Myocyte (in vitro differentiated cells): ENCODE measurements at regions not wholly inside any gene's neighbourhood (a gene's known extent, or its start where the extent isn't known, plus 50 kb on each side); places are given as distances from the start of the nearest gene placed in this dataset.
A peak's percentile ranks its signal among the peaks of the same experiment; 100 is the strongest.
"Not testable (repeated sequence)": the region's sequence is repeated elsewhere in the genome, so short reads cannot be mapped to it uniquely, and the experiment has no call there.

ENCODE experiments used
- DNase-seq: peaks from one replicate; pipeline ENCODE4 v3.0.0-alpha.2; 2012; ENCODE audit warnings: low read depth

- DNase-seq, result no peak
Measured at GRCh38 chr4:72689923-72690322, 120.9 kb upstream of the ADAMTS3 start.

DNA sequence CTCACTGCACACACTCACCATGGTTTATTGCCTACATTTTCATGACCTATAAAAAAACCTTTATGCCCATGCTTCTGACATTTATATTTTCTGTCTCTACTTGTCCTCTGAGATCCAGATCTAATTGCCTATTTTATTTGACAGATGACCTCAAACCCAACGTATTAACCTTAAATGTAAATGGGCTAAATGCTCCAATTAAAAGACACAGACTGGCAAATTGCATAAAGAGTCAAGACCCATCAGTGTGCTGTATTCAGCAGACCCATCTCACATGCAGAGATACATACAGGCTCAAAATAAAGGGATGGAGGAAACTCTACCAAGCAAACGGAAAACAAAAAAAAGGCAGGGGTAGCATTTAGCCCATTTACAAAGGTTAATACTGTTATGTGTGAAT, 117.4 kb upstream of the ADAMTS3 start:
- not testable (repeated sequence) for DNase-seq

DNA sequence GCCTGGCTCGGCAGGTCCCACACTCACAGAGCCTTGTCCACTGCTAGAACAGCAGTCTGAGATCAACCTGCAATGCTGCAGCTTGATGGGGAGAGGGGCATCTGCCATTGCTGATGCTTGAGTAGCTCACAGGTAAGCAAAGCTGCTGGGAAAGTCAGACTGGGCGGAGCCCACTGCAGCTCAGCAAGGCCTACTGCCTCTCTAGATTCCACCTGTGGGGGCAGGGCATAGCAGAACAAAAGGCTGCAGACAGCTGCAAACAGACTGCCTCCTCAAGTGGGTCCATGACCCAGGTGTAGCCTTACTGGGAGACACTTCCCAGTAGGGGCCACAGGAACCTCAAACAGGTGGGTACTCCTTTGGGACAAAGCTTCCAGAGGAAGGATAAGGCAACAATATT, 110.6 kb upstream of the ADAMTS3 start:
- DNase-seq, result no peak

DNA sequence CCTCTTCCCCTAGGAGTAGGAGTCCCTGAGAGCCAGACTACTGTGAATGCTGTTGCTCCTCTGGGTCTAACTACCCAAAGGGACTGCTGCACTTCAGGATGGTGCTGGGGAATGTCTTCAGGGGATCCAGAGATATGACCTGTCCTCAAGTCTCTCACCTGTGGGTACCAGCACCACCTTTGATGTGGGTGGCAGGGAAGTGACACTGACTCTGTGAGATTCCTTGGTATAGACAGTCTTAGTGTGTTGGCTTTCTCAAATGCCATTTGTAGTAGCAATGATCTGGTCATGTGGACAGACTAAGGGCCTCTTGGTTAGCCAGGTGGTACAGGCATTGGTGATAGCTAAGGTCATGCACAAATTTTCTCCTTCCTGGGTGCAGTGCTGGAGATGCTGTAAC, 108.9 kb upstream of the ADAMTS3 start:
- no peak for DNase-seq

DNA sequence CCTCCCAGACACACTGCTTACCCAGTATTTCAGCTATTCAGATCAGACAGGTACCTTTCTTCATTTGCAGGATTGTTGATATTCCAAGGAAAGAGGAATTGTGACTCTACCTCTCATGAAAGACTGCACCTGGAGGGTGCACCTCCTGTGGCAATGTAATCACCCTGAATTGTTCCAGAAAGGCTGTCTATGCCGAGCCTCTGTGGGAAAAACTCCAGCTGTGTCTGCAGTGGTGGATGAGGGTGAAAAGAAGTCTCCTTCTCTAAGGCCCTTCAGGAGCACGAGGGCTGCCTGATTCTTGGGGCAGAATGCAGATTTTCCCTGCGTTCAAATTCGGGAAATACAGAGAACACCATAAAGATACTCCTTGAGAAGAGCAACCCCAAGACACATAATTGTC, 108.2 kb upstream of the ADAMTS3 start:
- no peak for DNase-seq

DNA sequence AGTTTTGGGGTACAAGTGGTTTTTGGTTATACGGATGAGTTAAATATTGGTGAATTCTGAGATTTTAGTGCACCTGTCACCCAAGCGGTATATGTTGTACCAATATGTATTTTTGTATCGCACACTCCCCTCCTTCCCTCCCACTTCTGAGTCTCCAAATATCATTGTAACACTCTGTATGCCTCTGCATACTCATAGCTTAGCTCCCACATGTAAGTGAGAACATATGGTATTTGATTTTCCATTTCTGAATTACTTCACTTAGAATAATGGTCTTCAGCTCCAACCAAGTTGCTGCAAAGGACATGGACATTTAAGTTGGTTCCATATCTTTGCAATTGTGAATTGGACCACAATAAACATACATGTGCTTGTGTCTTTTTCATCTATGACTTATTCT, 103.0 kb upstream of the ADAMTS3 start:
- no peak for DNase-seq

DNA sequence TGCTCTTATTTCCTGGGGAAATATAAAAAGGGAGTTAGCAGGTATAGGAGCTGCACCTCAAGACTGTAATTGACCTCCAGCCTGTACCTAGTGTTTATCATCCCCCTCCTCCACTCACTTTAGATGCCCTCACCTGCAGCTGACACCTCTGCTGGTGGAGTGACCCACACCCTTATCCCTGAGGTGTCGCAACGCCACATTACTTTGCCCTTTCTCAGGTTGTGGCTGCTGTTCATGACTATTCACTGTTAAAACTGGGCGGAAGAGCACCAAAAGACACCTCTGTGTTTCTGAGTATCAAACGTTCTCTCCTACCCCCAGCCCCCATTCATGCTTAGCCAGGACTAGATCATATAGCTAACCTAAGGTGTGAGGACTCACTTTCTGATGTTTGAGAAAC, 101.5 kb upstream of the ADAMTS3 start:
- DNase-seq, result no peak

DNA sequence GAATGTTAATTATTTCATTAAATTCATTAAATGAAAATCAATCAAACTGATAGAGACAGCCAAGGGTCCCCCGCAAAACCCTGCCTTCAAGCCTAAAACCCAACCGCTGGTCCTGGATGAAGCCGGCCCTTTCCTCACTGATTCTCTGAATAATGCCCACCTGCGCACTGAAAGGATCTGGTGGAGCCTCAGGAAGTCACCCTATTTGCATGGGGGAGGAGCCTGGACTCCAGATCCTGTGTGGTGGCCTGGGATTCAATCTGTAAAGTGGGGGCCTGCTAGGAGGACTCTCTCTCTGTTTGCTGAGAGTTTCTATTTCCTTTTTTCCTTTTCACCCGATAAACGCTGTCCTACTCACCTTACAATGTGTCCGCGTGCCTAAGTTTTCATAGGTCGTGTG, 97.9 kb upstream of the ADAMTS3 start:
- DNase-seq, result no peak

DNA sequence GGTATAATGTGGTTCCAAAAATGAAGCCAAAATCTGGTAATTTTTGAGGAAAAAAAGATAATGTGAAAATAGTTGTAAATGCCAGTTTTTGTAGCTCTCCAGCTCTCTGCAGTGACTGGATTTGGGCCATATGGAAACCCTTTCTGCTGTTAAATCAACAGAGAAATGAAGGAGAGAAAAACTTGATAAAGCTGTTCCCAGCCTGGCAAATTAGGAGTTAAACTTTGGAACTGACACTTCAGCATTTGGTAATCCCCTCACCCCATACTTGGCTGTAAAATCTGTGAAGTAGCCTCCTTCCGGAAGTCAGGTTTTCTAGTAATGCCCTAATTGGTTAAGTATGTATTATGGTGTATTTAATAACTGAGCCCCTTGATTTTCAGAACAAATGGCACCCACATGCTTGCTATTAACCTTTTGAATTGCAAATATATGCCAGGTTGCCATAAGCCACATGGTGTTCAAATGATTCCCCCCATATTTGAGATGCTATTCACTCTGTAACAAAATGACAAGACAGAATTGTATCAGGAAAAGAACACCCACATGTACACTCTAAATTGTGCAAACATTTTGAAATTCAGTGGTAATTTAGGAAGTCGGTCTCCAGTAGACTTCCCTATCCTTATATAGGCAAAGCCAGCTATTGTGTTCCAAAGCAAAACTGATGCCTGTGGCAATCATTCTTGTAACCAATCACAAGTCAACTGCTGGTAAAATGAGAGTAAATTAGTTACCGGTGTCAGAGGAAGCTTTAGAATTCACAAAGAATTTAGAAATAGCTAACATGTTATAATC, 96.3 kb upstream of the ADAMTS3 start:
- DNase-seq, result no peak

DNA sequence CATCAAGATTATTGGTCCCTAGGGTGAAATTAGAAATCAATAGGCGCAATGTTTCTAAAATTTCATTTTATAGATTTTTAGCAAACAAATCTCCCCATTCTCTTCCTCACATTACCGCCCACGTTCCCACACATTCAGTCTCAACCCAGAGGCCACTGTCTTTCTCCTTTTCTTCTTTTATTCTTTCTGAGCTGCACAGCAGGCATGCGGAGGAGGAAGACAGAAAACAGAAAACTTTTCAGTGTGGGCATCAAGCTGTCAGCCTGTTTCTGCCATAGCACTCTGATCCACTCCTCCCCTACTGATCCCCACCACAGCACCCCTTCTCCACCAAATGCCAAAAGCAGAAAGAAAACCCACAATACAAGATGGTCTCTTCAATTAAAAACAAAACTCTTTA, 94.8 kb upstream of the ADAMTS3 start:
- DNase-seq, result no peak

- DNase-seq, result no peak
Measured at GRCh38 chr4:72661830-72662229, 92.8 kb upstream of the ADAMTS3 start.

GRCh38 chr4:72641611-72642010, 72.6 kb upstream of the ADAMTS3 start:
- DNase-seq, result no peak

- not testable (repeated sequence) for DNase-seq
Measured at GRCh38 chr4:72636866-72637265, 67.8 kb upstream of the ADAMTS3 start.

- DNase-seq, result not testable (repeated sequence)
Measured at GRCh38 chr4:72635931-72636330, 66.9 kb upstream of the ADAMTS3 start.

DNA sequence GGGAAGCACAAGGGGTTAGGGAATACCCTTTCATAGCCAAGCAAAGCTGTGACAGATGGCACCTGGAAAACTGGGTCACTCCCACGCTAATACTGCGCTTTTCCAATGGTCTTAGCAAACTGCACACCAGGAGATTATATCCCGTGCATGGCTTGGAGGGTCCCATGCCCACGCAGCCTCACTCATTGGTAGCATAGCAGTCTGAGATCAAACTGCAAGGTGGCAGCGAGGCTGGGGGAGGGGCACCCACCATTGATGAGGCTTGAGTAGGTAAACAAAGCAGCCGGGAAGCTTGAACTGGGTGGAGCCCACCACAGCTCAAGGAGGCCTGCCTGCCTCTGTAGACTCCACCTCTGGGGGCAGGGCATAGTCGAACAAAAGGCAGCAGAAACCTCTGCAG, 63.2 kb upstream of the ADAMTS3 start:
- DNase-seq, result not testable (repeated sequence)

DNA sequence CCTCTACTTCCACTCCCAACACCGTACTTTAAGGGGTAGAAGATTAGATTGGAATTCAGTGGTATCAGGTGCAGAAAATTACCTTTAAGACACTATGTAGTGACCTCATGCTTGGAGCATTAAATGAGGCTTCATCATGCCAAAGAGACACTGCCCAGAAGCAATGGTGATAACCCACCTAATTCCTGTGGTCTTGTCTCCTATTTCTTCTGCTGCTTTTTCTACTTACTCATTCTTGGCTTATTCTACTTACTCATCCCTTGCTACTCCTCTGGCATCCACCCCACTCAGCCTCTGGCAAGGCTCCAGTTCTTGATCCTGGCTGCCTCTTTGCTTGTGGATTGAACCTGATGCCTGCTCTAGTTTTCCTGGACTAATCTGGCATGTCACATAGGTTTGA, 62.3 kb upstream of the ADAMTS3 start:
- peak; percentile 83 for DNase-seq

GRCh38 chr4:72629540-72629939, 60.5 kb upstream of the ADAMTS3 start:
- DNase-seq, result no peak

- no peak for DNase-seq
Measured at GRCh38 chr4:72627723-72628122, 58.7 kb upstream of the ADAMTS3 start.
